Gastroesophageal sphincter (tissue), 3 donors: ENCODE measurements at regions not wholly inside any gene's neighbourhood (a gene's known extent, or its start where the extent isn't known, plus 50 kb on each side); places are given as distances from the start of the nearest gene placed in this dataset.

Experiments
- CTCF ChIP-seq, 4 experiments: fragments of 200-600 bp in 2 of 4; fragments of 450-650 bp in 2 of 4; sonication (generic) in 1 of 4; IDR thresholded peaks; one replicate each; pipeline ENCODE4 v1.5.1; 2017 to 2019; ENCODE audit warnings: antibody characterized with exemption in 4 of 4, mild to moderate bottlenecking in 2 of 4, moderate library complexity in 2 of 4
- EP300 ChIP-seq: sonication (generic); formaldehyde crosslinking; IDR thresholded peaks from one replicate; pipeline ENCODE4 v1.6.1; 2017; ENCODE audit warnings: antibody characterized with exemption, mild to moderate bottlenecking
- POLR2A ChIP-seq, 2 donors: fragments of 450-650 bp; IDR thresholded peaks; one replicate each; pipeline ENCODE4 v1.6.1; 2017; ENCODE audit warnings: antibody characterized with exemption in 2 of 2, mild to moderate bottlenecking in 2 of 2, moderate library complexity in 1 of 2

- TF ChIP-seq POLR2A (IDR thresholded peaks at IDR 0.05) = no peak
- TF ChIP-seq CTCF (IDR thresholded peaks at IDR 0.05) = no peak
- TF ChIP-seq EP300 = no peak
Observed at GRCh38 chr16:64343061-64343819, 778.6 kb downstream of the CDH11 start.
